H1 (cell line): ENCODE measurements at regions not wholly inside any gene's neighbourhood (a gene's known extent, or its start where the extent isn't known, plus 50 kb on each side); places are given as distances from the start of the nearest gene placed in this dataset.

ENCODE experiments used
- CTCF ChIA-PET: fragments of 300-600 bp; sonication (Branson Sonifier 250); formaldehyde crosslinking; loops from one replicate; lab custom pipeline; 2021; ENCODE audit not compliant: partially characterized antibody; lab: Charles Lee
- POLR2A ChIA-PET: fragments of 300-600 bp; sonication (Branson Sonifier 250); formaldehyde crosslinking; loops from one replicate; lab custom pipeline; 2021; ENCODE audit warnings: inconsistent platforms; ENCODE audit not compliant: partially characterized antibody; lab: Charles Lee
- DNase-seq, 2 experiments: peaks; one replicate each; pipeline versions ENCODE4 v3.0.0 to v3.0.0-alpha.2; 2010 to 2022; ENCODE audit warnings: low spot score in 2 of 2, low read depth in 1 of 2, mixed read lengths in 1 of 2
- FAIRE-seq: peaks from 2 replicates; lab custom pipeline; 2011; peaks lifted over from hg19 to GRCh38; lab: Jason Lieb, UNC
- H2AFZ ChIP-seq: 2 replicates; pipeline ENCODE4 v1.8.1; 2012; ENCODE audit warnings: low read length, inconsistent platforms
- H2AK5ac ChIP-seq: 2 replicates; pipeline ENCODE4 v1.6.1; 2013; ENCODE audit warnings: low read depth, low read length
- H2BK120ac ChIP-seq: replicated peaks from 2 replicates; pipeline ENCODE3; 2013; ENCODE audit warnings: low read depth, low read length, inconsistent platforms
- H2BK12ac ChIP-seq: 2 replicates; pipeline ENCODE4 v1.6.1; 2013; ENCODE audit warnings: low read depth, low read length
- H2BK15ac ChIP-seq: 2 replicates; pipeline ENCODE4 v1.6.1; 2013; ENCODE audit warnings: low read length
- H2BK20ac ChIP-seq: 2 replicates; pipeline ENCODE4 v1.6.1; 2013; ENCODE audit warnings: low read length
- H2BK5ac ChIP-seq: 2 replicates; pipeline ENCODE4 v1.6.1; 2013; ENCODE audit warnings: low read depth, low read length
- H3K14ac ChIP-seq: 2 replicates; pipeline ENCODE4 v1.6.1; 2013; ENCODE audit warnings: inconsistent platforms; ENCODE audit not compliant: insufficient read length
- H3K18ac ChIP-seq: 2 replicates; pipeline ENCODE4 v1.6.1; 2013; ENCODE audit warnings: low read length; ENCODE audit errors: extremely low read depth
- H3K23ac ChIP-seq: 2 replicates; pipeline ENCODE4 v1.6.1; 2013; ENCODE audit warnings: inconsistent platforms; ENCODE audit not compliant: insufficient read length
- H3K23me2 ChIP-seq: 2 replicates; pipeline ENCODE4 v1.6.1; 2013; ENCODE audit warnings: low read depth, low read length
- H3K27ac ChIP-seq: 2 replicates; pipeline ENCODE4 v1.6.1; 2011; ENCODE audit warnings: low read depth, low read length, inconsistent platforms
- H3K27me3 ChIP-seq, 4 experiments: replicated peaks in 1 of 4; 1 replicate in 1 of 4; 2 replicates in 3 of 4; pipeline versions ENCODE4 v1.6.1 to v1.8.1; 2011 to 2013; ENCODE audit warnings: low read length in 3 of 4, mild to moderate bottlenecking in 3 of 4, inconsistent platforms in 2 of 4, mixed read lengths in 2 of 4, moderate library complexity in 1 of 4; ENCODE audit not compliant: control insufficient read depth in 3 of 4, insufficient read depth in 3 of 4; ENCODE audit errors: extremely low read depth in 1 of 4
- H3K36me3 ChIP-seq, 4 experiments: 2 replicates each; pipeline versions ENCODE4 v1.6.1 to v1.8.1; 2011 to 2013; ENCODE audit warnings: mild to moderate bottlenecking in 4 of 4, low read length in 3 of 4, moderate library complexity in 2 of 4, control low read depth in 1 of 4, inconsistent platforms in 1 of 4; ENCODE audit not compliant: insufficient read depth in 4 of 4, control insufficient read depth in 2 of 4
- H3K4ac ChIP-seq: replicated peaks from 2 replicates; pipeline ENCODE3; 2013; ENCODE audit warnings: low read length, low read depth, mixed read lengths, inconsistent platforms; ENCODE audit not compliant: insufficient read length
- H3K4me1 ChIP-seq, 4 experiments: replicated peaks in 1 of 4; 1 replicate in 1 of 4; 2 replicates in 3 of 4; pipeline versions ENCODE4 v1.6.1 to v1.8.1; 2011 to 2013; ENCODE audit warnings: low read length in 3 of 4, inconsistent platforms in 2 of 4, mixed read lengths in 1 of 4; ENCODE audit not compliant: insufficient read depth in 4 of 4, control insufficient read depth in 3 of 4
- H3K4me2 ChIP-seq, 2 experiments: 2 replicates each; pipeline versions ENCODE4 v1.6.1 to v1.8.1; 2011 to 2013; ENCODE audit warnings: low read depth in 2 of 2, low read length in 2 of 2, control low read depth in 1 of 2, inconsistent platforms in 1 of 2, mild to moderate bottlenecking in 1 of 2; ENCODE audit not compliant: insufficient read depth in 1 of 2
- H3K4me3 ChIP-seq, 4 experiments: fragments of 200-600, 300-600 bp in 1 of 4; sonication (generic), shearing (Covaris generic), sonication (Bioruptor Twin) in 1 of 4; 2 replicates each; pipeline versions ENCODE4 v1.5.1 to v1.8.1; 2011 to 2016; ENCODE audit warnings: low read length in 4 of 4, low read depth in 3 of 4, control low read depth in 2 of 4, inconsistent platforms in 2 of 4, mild to moderate bottlenecking in 2 of 4, mixed read lengths in 1 of 4, moderate library complexity in 1 of 4; ENCODE audit not compliant: insufficient read depth in 2 of 4; ENCODE audit errors: extremely low read depth in 1 of 4
- H3K56ac ChIP-seq: replicated peaks from 2 replicates; pipeline ENCODE3; 2013; ENCODE audit warnings: low read depth, mild to moderate bottlenecking, mixed read lengths, low read length, inconsistent platforms; ENCODE audit not compliant: insufficient read length
- H3K79me1 ChIP-seq: 2 replicates; pipeline ENCODE4 v1.6.1; 2013; ENCODE audit warnings: low read depth, low read length, control low read depth
- H3K79me2 ChIP-seq, 2 experiments: 2 replicates each; pipeline versions ENCODE4 v1.6.1 to v1.8.1; 2012 to 2013; ENCODE audit warnings: low read length in 2 of 2, mild to moderate bottlenecking in 2 of 2, inconsistent platforms in 1 of 2; ENCODE audit not compliant: insufficient read depth in 2 of 2, control insufficient read depth in 1 of 2
- H3K9ac ChIP-seq, 4 experiments: replicated peaks in 1 of 4; 1 replicate in 1 of 4; 2 replicates in 3 of 4; pipeline versions ENCODE4 v1.6.1 to v1.8.1; 2011 to 2013; ENCODE audit warnings: low read depth in 3 of 4, low read length in 3 of 4, control low read depth in 2 of 4, mild to moderate bottlenecking in 2 of 4, moderate library complexity in 2 of 4, inconsistent platforms in 1 of 4; ENCODE audit errors: extremely low read depth in 1 of 4
- H3K9me3 ChIP-seq, 2 experiments: 2 replicates each; pipeline versions ENCODE4 v1.6.1 to v1.8.1; 2012 to 2013; ENCODE audit warnings: mild to moderate bottlenecking in 2 of 2, moderate library complexity in 2 of 2, control low read depth in 1 of 2, inconsistent platforms in 1 of 2, low read depth in 1 of 2, low read length in 1 of 2, mixed read lengths in 1 of 2; ENCODE audit not compliant: insufficient read depth in 2 of 2
- H4K20me1 ChIP-seq, 2 experiments: replicated peaks in 1 of 2; 2 replicates each; pipeline versions ENCODE3 to v1.8.1; 2011 to 2013; ENCODE audit warnings: inconsistent platforms in 2 of 2, low read length in 2 of 2, mild to moderate bottlenecking in 1 of 2; ENCODE audit not compliant: insufficient read depth in 2 of 2, control insufficient read depth in 1 of 2
- H4K5ac ChIP-seq: 2 replicates; pipeline ENCODE4 v1.6.1; 2013; ENCODE audit warnings: low read length, low read depth, mixed read lengths, inconsistent platforms; ENCODE audit not compliant: insufficient read length
- H4K8ac ChIP-seq: 2 replicates; pipeline ENCODE4 v1.8.0; 2013; ENCODE audit warnings: mild to moderate bottlenecking, moderate library complexity, low read length, inconsistent platforms; ENCODE audit not compliant: insufficient read depth; ENCODE audit errors: extremely low read depth
- H4K91ac ChIP-seq: replicated peaks from 2 replicates; pipeline ENCODE3; 2013; ENCODE audit warnings: low read length, mixed read lengths, inconsistent platforms; ENCODE audit not compliant: insufficient read length
- ATF2 ChIP-seq: IDR thresholded peaks from 2 replicates; pipeline ENCODE4 v1.6.1; 2012; ENCODE audit warnings: low read length, inconsistent platforms
- BCL11A ChIP-seq, 2 experiments: IDR thresholded peaks; one replicate each; pipeline ENCODE4 v1.6.1; 2011; ENCODE audit warnings: low read depth in 2 of 2, low read length in 2 of 2, mild to moderate bottlenecking in 2 of 2
- CBX8 ChIP-seq: fragments of 300-800, 300-1000 bp; sonication (generic); IDR thresholded peaks from 2 replicates; pipeline ENCODE4 v1.7.1; 2016; ENCODE audit warnings: low read depth, low read length, borderline replicate concordance
- CHD2 ChIP-seq: IDR thresholded peaks from 2 replicates; pipeline ENCODE4 v1.6.1; 2012; ENCODE audit warnings: low read length, improper control_type of control experiment
- CTBP2 ChIP-seq: IDR thresholded peaks from 2 replicates; pipeline ENCODE4 v1.7.0; 2011; ENCODE audit warnings: borderline replicate concordance, mild to moderate bottlenecking, moderate library complexity, mixed read lengths, low read length; ENCODE audit not compliant: insufficient read depth, insufficient read length
- E2F6 ChIP-seq: IDR thresholded peaks from 2 replicates; pipeline ENCODE4 v1.6.1; 2012; ENCODE audit warnings: inconsistent platforms
- KDM1A ChIP-seq: fragments of 200-600, 300-600 bp; sonication (generic); IDR thresholded peaks from 2 replicates; pipeline ENCODE4 v1.7.1; 2016; ENCODE audit warnings: mild to moderate bottlenecking, low read length, borderline replicate concordance
- RBBP5 ChIP-seq: IDR thresholded peaks from 2 replicates; pipeline ENCODE4 v1.7.1; 2012; ENCODE audit warnings: low read depth, mild to moderate bottlenecking, inconsistent platforms, low read length, moderate library complexity, borderline replicate concordance
- RXRA ChIP-seq: IDR thresholded peaks from 2 replicates; pipeline ENCODE4 v1.6.1; 2011; ENCODE audit warnings: low read depth, mild to moderate bottlenecking, low read length, moderate library complexity; ENCODE audit not compliant: insufficient read depth
- SIN3A ChIP-seq, 2 experiments: IDR thresholded peaks in 1 of 2; conservative IDR thresholded peaks in 1 of 2; 2 replicates each; pipeline ENCODE4 v1.6.1; 2011 to 2012; ENCODE audit warnings: low read length in 2 of 2, improper control_type of control experiment in 1 of 2, low read depth in 1 of 2, mild to moderate bottlenecking in 1 of 2
- SIRT6 ChIP-seq: IDR thresholded peaks from one replicate; pipeline ENCODE4 v1.7.1; 2012; ENCODE audit warnings: low read length, inconsistent platforms
- SP2 ChIP-seq: IDR thresholded peaks from 2 replicates; pipeline ENCODE4 v1.6.1; 2012; ENCODE audit warnings: mild to moderate bottlenecking, low read length, inconsistent platforms
- SP4 ChIP-seq: IDR thresholded peaks from 2 replicates; pipeline ENCODE4 v1.6.1; 2012; ENCODE audit warnings: low read length, inconsistent platforms
- WGBS, 2 experiments: shearing (Covaris generic) in 1 of 2; methylation state at CpG; one replicate each; pipeline versions ENCODE4 v1.1.6 to v1.1.7; 2013 to 2015; ENCODE audit warnings: low lambda C conversion rate in 2 of 2, mixed read lengths in 2 of 2, inconsistent platforms in 1 of 2, low coverage in 1 of 2, missing lambda C conversion rate in 1 of 2; ENCODE audit not compliant: insufficient replicate concordance in 2 of 2, insufficient coverage in 1 of 2, insufficient read length in 1 of 2; ENCODE audit errors: extremely low coverage in 1 of 2, missing lambda C conversion rate in 1 of 2; 5-methylcytosine and 5-hydroxymethylcytosine counted together

- H2BK20ac ChIP-seq, result no peak overlapping the region
- no peaks in the 10 kb centered on the region for H3K9me3 ChIP-seq
- no peaks in the 10 kb centered on the region for H3K23me2 ChIP-seq
- no peak overlapping the region for H3K4ac ChIP-seq
- H2BK120ac ChIP-seq, result no peak overlapping the region
- no peak overlapping the region for H3K56ac ChIP-seq
- no peak overlapping the region for H2AK5ac ChIP-seq
- H3K4me1 ChIP-seq, result no peaks in the 10 kb centered on the region
- H3K23ac ChIP-seq, result no peak overlapping the region
- no peak overlapping the region for H4K91ac ChIP-seq
- no peaks in the 10 kb centered on the region for H3K36me3 ChIP-seq
- no peak overlapping the region for H3K4me2 ChIP-seq
- H2BK12ac ChIP-seq, result no peak overlapping the region
- no peaks in the 10 kb centered on the region for H4K20me1 ChIP-seq
- no peak overlapping the region for H3K18ac ChIP-seq
- H3K9ac ChIP-seq, result no peak overlapping the region
- no peak overlapping the region for H2BK5ac ChIP-seq
- no peak overlapping the region for H3K14ac ChIP-seq
- no peak overlapping the region for H3K27ac ChIP-seq
- no peak overlapping the region for H4K8ac ChIP-seq
- DNase-seq (no peak), FAIRE-seq (no peak)
- no peak overlapping the region for H3K4me3 ChIP-seq
- H3K79me2 ChIP-seq, result no peaks in the 10 kb centered on the region
- ChIA-PET POLR2A (no interaction called here), CTCF (interaction anchor here (0.6 kb wide), 1 partner anchor 50 kb away, joined by 3 read pairs; no protein-coding TSS in a partner anchor)
- H3K79me1 ChIP-seq, result no peaks in the 10 kb centered on the region
- no peak overlapping the region for H2AFZ ChIP-seq
- 93% methylated on average over 5 of the region's 5 CpGs; no CpG with 5 or more reads in 1 of the 2 experiments for WGBS, 2 experiments
- no peak overlapping the region for H2BK15ac ChIP-seq
- H3K27me3 ChIP-seq, result no peaks in the 10 kb centered on the region
- no peak overlapping the region for H4K5ac ChIP-seq
- TF ChIP-seq E2F6 (no peak), RBBP5 (no peak), SIRT6 (no peak), SP4 (no peak), CBX8 (no peak), BCL11A (IDR thresholded peaks at IDR 0.05; ENCODE audit: low read depth in 2 of 2, low read length in 2 of 2) (no peak), SP2 (no peak), CHD2 (no peak), KDM1A (no peak), RXRA (no peak), SIN3A (conservative IDR thresholded peaks at IDR 0.05 in 1 of 2, IDR thresholded peaks at IDR 0.05 in 1 of 2; ENCODE audit: low read depth in 1 of 2, low read length in 2 of 2) (no peak), CTBP2 (no peak), ATF2 (no peak)
Measured at GRCh38 chr16:59743504-59743903, 1009.4 kb upstream of the GOT2 start.
